ENCODE measurements at regions not wholly inside any gene's neighbourhood (a gene's known extent, or its start where the extent isn't known, plus 50 kb on each side); places are given as distances from the start of the nearest gene placed in this dataset.

GRCh38 chr3:3603351-3603750 is 195.9 kb upstream of the LRRN1 start:
- TF ChIP-seq CTCF (IDR thresholded peaks at IDR 0.05) = no peak
- TF ChIP-seq POLR2A (IDR thresholded peaks at IDR 0.05) = no peak

Data from Peyer's patch (tissue), 4 donors.